ENCODE measurements at regions not wholly inside any gene's neighbourhood (a gene's known extent, or its start where the extent isn't known, plus 50 kb on each side); places are given as distances from the start of the nearest gene placed in this dataset.

DNA sequence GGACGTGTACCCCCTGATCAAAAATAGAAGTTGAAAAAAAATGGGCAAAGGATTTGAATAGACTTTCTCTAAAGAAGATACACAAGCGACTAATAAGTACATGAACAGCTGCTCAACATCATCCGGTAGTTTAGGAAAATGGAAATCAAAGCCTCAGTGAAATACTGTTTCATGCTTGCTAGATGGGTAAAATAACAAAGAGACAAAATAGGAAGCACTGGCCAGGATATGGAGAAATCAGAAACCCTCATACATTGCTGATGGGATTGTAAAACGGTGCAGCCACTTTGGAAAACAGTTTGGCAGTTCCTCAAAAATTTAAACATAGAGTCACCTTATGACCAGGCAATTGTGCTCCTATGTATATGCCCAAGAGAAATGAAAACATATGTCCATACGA, 65.0 kb upstream of the SUB1 start:
- no peak for TF ChIP-seq Cebpa-rat (IDR thresholded peaks at IDR 0.05)
- no peaks in the 10 kb centered on the region for H4K20me1 ChIP-seq
- peak overlapping the region in 3 of 11 experiments; percentile 42 to 59 (median 58); a peak in 6 of 22 replicates for H3K4me2 ChIP-seq
- peaks cover 0 to 48% (median 0%) of the 10 kb centered on the region in 10 experiments; a peak in 6 of 20 replicates for H3K4me1 ChIP-seq
- H3K9ac ChIP-seq: no peak overlapping the region
- H3K27me3 ChIP-seq: no peaks in the 10 kb centered on the region
- H3K36me3 ChIP-seq: no peaks in the 10 kb centered on the region
- H3K9me3 ChIP-seq (replicated peaks in 1 of 11): peaks cover 0 to 6% (median 0%) of the 10 kb centered on the region in 11 experiments; a peak in 3 of 22 replicates
- H3K27ac ChIP-seq: peak overlapping the region in 1 of 11 experiments; percentile 8; a peak in 1 of 22 replicates
- no peak overlapping the region for H3K4me3 ChIP-seq

DNA sequence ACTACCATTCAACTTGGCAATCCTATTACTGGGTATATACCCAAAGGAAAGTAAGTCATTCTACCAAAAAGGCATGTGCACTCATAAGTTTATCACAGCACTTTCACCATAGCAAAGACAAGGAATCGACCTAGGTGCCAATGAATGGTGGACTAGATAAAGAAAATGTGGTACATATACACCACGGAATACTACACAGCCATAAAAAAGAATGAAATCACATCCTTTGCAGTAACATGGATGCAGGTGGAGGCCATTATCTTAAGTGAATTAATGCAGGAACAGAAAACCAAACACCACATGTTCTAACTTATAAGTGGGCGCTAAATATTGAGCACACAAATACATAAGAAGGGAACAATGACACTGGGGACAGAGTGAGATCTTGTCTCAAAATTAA, 65.8 kb upstream of the SUB1 start:
- Histone ChIP-seq H3K9me3 (replicated peaks in 1 of 11) (peaks cover 0 to 6% (median 0%) of the 10 kb centered on the region in 11 experiments; a peak in 3 of 22 replicates), H4K20me1 (no peaks in the 10 kb centered on the region), H3K4me3 (no peak overlapping the region), H3K4me2 (peak overlapping the region in 1 of 11 experiments; percentile 58; a peak in 1 of 22 replicates), H3K27me3 (no peaks in the 10 kb centered on the region), H3K27ac (no peak overlapping the region), H3K36me3 (no peaks in the 10 kb centered on the region), H3K4me1 (peaks cover 0 to 48% (median 0%) of the 10 kb centered on the region in 10 experiments; a peak in 6 of 20 replicates), H3K9ac (no peak overlapping the region)
- TF ChIP-seq Cebpa-rat (IDR thresholded peaks at IDR 0.05): no peak

DNA sequence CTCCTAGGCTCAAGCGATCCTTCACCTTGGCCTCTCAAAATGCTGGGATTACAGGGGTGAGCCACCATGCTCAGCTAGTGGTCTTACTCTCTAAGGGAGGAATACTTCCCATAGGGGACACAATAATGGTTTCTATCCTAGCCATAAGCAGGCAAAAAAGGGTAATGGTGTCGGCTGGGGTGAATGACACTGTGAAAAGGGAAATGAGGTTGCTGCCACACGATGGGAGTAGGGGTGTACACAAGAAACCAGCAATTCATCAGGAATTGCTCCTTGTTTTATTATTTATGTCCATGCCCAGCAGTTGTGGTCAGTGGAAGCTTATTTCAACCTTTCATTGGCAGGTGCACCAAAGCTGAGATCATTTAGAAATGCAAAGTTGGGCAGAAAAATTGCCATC, 70.3 kb upstream of the ZFR start:
- TF ChIP-seq Cebpa-rat (IDR thresholded peaks at IDR 0.05): no peak
- no peak overlapping the region for H3K4me3 ChIP-seq
- H4K20me1 ChIP-seq: no peaks in the 10 kb centered on the region
- H3K4me1 ChIP-seq: peaks cover 0 to 1% (median 0%) of the 10 kb centered on the region in 10 experiments; a peak in 2 of 20 replicates
- no peak overlapping the region for H3K4me2 ChIP-seq
- peaks cover 0 to 5% (median 0%) of the 10 kb centered on the region in 11 experiments; a peak in 1 of 22 replicates for H3K9me3 ChIP-seq (replicated peaks in 1 of 11)
- no peaks in the 10 kb centered on the region for H3K36me3 ChIP-seq
- no peak overlapping the region for H3K9ac ChIP-seq
- no peak overlapping the region for H3K27ac ChIP-seq
- H3K27me3 ChIP-seq: no peaks in the 10 kb centered on the region

DNA sequence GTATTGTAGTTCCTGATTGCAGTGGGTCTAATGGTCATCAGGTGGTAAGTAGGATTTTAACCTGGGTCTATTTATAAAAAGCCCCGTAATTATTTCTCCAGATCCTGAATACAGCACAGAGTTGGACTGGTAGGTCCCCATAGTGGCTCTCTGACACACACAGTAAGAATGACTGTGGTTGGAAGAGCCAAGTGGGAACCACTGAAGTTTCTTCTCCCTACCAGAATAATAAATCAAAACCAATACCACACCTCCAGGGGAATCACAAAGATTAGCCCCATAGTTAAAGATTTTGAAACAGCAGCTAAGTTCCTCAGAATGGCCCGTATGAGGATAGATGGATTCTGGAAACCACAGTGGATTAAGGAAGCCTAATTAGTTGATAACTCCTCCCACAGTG, 68.4 kb upstream of the ZFR start:
- no peak overlapping the region for H3K4me2 ChIP-seq
- no peaks in the 10 kb centered on the region for H3K27me3 ChIP-seq
- H4K20me1 ChIP-seq: no peaks in the 10 kb centered on the region
- H3K4me3 ChIP-seq: no peak overlapping the region
- H3K9ac ChIP-seq: no peak overlapping the region
- H3K9me3 ChIP-seq (replicated peaks in 1 of 11): peaks cover 0 to 3% (median 0%) of the 10 kb centered on the region in 11 experiments; a peak in 1 of 22 replicates
- H3K4me1 ChIP-seq: no peaks in the 10 kb centered on the region
- no peaks in the 10 kb centered on the region for H3K36me3 ChIP-seq
- TF ChIP-seq Cebpa-rat (IDR thresholded peaks at IDR 0.05): no peak
- H3K27ac ChIP-seq: no peak overlapping the region

DNA sequence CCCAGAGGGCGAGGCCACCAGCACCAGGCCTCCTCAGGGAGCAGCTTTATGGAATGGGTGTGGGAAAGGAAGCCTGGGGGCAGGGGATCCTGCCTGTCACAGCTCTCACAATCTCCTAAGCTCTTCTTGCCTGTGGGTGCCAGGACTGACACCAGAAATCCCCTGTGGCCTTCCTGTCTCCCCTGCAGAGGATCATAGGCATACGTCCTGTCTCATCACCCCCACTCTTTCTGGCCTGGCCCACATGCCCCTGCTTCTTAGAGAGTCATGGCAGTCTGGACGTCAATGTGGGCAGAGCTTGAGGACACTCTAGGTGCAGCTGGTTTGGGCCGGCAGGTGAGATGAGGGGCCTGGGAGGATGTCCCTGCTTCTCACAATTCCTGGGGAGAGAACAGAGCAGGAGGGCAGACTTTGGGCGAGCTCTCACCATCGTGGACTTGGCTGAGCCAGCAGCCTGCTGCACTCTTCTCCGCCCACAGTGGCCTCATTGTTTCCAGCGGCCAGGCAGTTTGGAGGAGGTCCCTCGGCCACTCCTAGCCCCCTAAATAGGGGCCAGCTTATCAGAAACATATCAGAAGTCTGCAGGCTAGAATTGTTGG, 67.3 kb upstream of the ZFR start:
- H3K36me3 ChIP-seq: no peaks in the 10 kb centered on the region
- H3K4me2 ChIP-seq: no peak overlapping the region
- 0 out of 22 replicates have a peak, but pooled peaks cover 0 to under 1% (median 0%) of the 10 kb centered on the region in 11 experiments for H3K9me3 ChIP-seq (replicated peaks in 1 of 11)
- no peaks in the 10 kb centered on the region for H3K4me1 ChIP-seq
- no peaks in the 10 kb centered on the region for H4K20me1 ChIP-seq
- H3K27me3 ChIP-seq: no peaks in the 10 kb centered on the region
- no peak overlapping the region for H3K4me3 ChIP-seq
- no peak overlapping the region for H3K27ac ChIP-seq
- no peak overlapping the region for H3K9ac ChIP-seq
- TF ChIP-seq Cebpa-rat (IDR thresholded peaks at IDR 0.05): no peak

DNA sequence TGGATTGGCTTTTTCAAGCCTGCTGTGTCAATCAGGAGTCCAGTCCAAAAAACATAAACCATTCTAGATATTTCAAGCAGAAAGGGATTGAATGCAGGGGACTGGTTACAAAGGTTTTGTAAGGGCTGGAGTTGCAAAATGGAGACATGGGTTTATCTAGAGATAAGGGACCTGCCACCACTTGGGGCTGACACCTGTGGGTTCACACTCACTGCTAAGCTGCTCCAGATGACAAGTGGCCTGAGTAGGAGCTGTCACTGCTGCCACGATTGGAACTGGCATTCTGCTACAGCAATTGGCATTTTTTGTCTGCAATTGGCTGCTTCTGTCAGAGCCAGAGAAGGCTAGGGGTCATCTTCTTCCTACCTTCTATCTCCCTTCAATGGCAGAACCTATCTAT, 66.3 kb upstream of the ZFR start:
- H3K4me2 ChIP-seq: no peak overlapping the region
- no peaks in the 10 kb centered on the region for H3K36me3 ChIP-seq
- no peaks in the 10 kb centered on the region for H3K4me1 ChIP-seq
- H3K9ac ChIP-seq: no peak overlapping the region
- H4K20me1 ChIP-seq: no peaks in the 10 kb centered on the region
- H3K9me3 ChIP-seq (replicated peaks in 1 of 11): no peaks in the 10 kb centered on the region
- no peak overlapping the region for H3K4me3 ChIP-seq
- no peak overlapping the region for H3K27ac ChIP-seq
- TF ChIP-seq Cebpa-rat (IDR thresholded peaks at IDR 0.05): no peak
- H3K27me3 ChIP-seq: no peaks in the 10 kb centered on the region

DNA sequence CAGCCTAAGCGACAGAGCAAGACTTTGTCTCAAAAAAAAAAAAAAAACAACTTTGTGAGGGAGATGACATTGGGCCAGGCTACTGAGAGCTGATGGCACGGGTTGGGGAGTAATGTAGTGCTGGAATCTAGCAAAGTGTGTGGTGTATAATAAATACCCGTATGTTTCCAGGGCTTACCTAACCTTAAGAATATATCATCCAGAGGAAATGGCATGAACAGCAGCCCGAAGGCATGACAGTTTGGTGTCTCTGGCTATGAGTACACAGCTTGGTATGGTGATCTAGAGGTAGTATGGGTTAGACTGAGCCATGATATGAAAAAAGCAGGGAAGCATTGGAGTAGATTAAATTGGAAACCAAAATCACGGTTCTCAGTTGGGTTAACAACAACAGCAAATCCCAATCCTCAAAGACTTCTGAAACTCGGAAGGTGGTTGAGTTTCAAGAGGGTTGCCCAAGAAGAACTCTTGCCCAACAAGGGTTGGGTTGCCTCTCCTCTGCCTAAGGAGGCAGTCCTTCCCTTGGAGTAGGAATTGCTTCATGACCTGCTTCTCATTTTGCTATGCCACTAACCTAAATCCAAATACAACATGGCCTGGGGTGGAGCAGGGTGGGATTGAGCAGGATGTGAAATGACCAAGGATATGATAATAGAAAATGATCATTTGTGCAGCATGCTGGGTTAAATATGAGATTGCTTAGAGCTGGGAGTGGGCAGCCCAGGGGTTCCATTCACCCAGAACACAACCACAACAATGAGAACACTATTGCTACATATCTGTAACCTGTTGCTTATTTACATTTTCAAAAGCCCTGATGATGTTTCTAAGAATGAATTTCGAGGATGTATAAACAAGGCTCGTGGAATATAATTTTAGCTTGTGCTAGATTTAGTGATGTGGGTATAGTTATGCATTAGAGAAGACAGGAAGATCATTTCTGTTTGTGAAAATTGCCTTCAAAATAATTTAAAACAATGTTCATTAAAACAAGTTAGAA, 64.6 kb upstream of the ZFR start:
- Histone ChIP-seq H3K4me3 (no peak overlapping the region), H3K4me2 (no peak overlapping the region), H3K27me3 (no peaks in the 10 kb centered on the region), H3K27ac (no peak overlapping the region), H3K4me1 (peaks cover 8 to 16% (median 12%) of the 10 kb centered on the region in 10 experiments; a peak in 17 of 20 replicates), H3K36me3 (no peaks in the 10 kb centered on the region), H3K9ac (no peak overlapping the region), H4K20me1 (no peaks in the 10 kb centered on the region), H3K9me3 (replicated peaks in 1 of 11) (no peaks in the 10 kb centered on the region)
- TF ChIP-seq Cebpa-rat (IDR thresholded peaks at IDR 0.05): no peak

DNA sequence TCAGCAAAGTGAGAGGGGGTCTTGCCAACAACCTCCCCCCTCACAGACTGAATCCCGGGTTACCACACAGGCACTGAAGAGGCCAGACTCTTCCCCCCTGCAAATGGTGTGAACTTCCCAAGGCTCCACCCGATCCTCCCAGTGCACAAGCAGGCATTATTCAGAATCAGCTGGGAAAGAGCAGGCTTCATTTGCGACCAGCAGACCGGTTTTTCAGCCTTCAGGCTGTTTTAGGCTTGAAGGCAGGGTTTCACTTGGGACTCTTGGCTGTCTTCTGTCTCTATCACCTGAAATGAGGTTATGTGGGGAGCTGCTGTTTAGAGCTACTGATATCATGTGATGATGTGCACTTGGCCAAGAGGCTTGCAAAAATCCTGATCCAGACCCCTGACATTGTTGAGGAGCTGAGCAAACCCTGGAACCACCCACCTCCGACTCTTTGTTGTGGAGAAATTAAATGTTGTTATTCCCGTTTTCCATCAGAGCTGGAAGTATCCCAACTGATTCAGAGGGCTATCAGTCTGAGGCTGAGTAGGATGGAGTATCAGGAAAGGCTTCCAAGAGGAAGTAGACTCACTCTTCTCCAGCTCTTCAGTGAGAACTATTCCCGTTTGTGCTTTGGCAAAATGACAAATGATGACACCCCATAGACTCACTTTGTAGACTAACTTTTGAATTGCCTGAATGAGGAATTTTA, 63.3 kb upstream of the ZFR start:
- no peak overlapping the region for H3K9ac ChIP-seq
- H3K4me1 ChIP-seq: peaks cover 8 to 16% (median 12%) of the 10 kb centered on the region in 10 experiments; a peak in 17 of 20 replicates
- H3K27ac ChIP-seq: no peak overlapping the region
- H3K27me3 ChIP-seq: no peaks in the 10 kb centered on the region
- no peaks in the 10 kb centered on the region for H3K9me3 ChIP-seq (replicated peaks in 1 of 11)
- no peaks in the 10 kb centered on the region for H4K20me1 ChIP-seq
- H3K4me2 ChIP-seq: no peak overlapping the region
- no peak for TF ChIP-seq Cebpa-rat (IDR thresholded peaks at IDR 0.05)
- H3K4me3 ChIP-seq: no peak overlapping the region
- H3K36me3 ChIP-seq: no peaks in the 10 kb centered on the region

DNA sequence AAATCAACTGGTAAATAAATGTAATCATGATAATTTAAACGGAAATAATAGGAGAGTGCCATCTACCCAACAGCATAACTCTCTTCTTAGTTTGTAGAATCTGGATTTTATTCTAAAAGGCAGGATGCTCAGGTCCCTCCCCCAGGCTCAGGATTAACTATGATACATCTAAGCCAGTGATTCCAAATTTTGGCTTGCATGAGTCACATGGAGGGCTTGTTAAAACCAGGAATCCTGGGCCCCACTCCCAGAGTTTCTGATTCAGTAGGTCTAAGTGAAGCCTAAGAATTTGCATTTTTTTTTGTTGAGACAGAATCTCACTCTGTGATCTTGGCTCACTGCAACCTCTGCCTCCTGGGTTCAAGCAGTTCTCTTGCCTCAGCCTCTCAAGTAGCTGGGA, 62.3 kb upstream of the ZFR start:
- H3K4me2 ChIP-seq: no peak overlapping the region
- H3K9me3 ChIP-seq (replicated peaks in 1 of 11): no peaks in the 10 kb centered on the region
- TF ChIP-seq Cebpa-rat (IDR thresholded peaks at IDR 0.05): no peak
- H3K4me3 ChIP-seq: no peak overlapping the region
- H3K9ac ChIP-seq: no peak overlapping the region
- H3K27ac ChIP-seq: no peak overlapping the region
- no peaks in the 10 kb centered on the region for H3K27me3 ChIP-seq
- peaks cover 8 to 16% (median 12%) of the 10 kb centered on the region in 10 experiments; a peak in 17 of 20 replicates for H3K4me1 ChIP-seq
- H4K20me1 ChIP-seq: no peaks in the 10 kb centered on the region
- H3K36me3 ChIP-seq: no peaks in the 10 kb centered on the region
